GM11168 (cell line): ENCODE measurements at regions not wholly inside any gene's neighbourhood (a gene's known extent, or its start where the extent isn't known, plus 50 kb on each side); places are given as distances from the start of the nearest gene placed in this dataset.

ENCODE experiments used
- in situ Hi-C: fragments of 300-500 bp; cut with MboI; formaldehyde crosslinking; loops from one replicate; pipeline ENCODE4 v1.12.0; 2022; ENCODE audit warnings: low sequenced_read_pairs; ENCODE audit not compliant: unreplicated experiment

DNA sequence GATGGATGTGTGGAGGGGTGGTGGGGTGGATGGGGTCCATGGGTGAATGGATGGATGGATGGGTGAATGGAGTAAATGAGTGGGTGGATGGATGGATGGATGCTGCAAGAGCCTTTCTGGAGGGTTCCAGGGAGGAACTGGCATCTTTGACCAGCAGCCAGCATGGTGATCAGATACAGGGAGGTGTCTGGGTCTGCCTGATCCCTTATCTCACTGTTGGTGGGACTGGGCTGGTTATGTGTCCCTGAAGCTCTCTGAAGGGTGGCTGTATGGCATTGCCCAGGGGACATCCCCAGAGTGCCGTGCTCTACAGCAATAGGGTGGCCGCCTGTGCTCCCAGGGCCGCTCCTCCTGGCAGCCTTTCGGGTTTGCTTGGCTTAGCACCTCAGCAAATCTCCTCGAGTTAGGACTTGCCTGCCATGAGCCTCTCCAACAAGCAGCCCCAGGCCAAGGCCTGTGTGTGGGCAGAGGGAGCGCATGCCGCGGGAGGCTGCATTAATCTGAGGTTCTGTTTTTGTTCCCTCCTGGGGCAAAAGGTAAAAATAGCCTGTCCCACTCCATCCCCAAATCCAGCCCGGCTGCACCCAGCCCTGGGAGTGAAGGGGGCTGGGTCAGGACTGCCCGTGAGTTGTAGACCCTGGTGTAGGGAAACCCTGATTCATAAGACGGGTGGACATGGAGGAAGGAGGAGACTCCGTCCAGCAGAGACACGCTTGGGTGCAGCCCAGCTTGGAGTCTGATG lies 165.4 kb downstream of the SEC14L1 start:
- in situ Hi-C loops = no loop called here

DNA sequence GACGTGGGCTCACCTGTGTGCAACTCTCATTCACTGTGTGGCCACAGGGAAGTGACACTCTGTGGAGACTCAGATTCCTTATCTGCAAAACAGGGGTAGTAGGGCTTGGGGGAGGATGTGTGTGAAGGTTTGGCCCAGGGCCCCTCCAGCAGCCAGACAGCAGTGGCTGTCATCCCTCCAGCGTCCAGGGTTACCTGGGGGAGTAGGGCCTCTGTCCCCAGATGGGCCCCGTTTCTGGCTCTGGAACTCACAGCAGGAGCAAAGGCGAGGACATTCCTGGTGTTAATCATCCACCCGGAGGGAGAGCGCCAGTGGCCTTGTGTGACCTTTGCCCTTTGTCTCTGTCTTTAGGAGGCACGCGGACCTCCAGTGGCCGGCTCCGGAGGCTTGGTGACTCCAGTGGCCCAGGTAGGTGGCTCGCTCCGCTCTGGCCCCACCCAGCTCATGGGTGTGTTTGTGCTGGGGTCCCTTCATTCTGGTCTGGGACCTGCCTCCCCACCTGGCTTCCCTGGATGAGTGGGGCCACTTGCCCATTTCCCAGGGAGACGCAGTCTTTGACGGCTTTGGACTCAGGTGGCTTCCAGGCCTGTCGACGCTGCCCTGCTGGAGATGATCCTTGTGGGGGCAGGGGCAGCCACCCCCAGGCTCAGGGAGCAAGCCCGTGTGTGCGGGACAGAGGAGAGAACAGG lies 166.2 kb downstream of the SEC14L1 start:
- in situ Hi-C loops = no loop called here

DNA sequence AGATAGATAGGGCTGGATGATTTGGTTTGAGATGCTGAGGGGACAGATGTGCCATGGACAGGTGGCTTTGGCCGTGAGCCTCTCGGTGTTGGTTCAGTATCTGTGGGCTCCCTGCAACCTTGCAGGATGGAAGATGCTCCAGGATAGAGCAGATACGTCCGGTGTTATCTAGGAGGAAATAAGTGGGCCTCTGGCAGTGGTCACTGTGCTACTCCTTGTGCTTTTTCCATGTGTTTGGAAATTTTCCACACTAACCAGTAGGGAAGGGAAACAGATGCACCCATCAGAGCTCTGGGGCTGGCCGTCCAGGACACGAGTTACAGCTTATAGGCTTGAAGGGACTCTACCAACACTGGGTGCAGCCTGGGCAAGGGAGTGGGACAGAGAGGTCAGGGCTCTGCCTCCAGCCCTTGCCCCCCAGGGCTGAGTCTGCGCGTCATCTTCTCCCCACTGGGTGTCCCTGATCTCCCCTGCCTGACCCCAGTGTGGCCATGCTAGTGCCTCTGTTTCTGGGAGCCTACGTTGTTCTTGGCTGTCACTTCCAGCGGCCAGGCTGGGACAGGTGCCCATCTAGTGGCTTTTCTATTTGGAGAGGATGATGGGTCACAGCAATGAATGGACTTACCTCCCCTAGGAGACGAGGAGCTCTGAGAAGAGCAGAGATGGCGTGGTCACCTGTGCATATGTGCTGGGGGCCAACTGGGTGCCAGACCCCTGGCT lies 166.9 kb downstream of the SEC14L1 start:
- in situ Hi-C loops = no loop called here

DNA sequence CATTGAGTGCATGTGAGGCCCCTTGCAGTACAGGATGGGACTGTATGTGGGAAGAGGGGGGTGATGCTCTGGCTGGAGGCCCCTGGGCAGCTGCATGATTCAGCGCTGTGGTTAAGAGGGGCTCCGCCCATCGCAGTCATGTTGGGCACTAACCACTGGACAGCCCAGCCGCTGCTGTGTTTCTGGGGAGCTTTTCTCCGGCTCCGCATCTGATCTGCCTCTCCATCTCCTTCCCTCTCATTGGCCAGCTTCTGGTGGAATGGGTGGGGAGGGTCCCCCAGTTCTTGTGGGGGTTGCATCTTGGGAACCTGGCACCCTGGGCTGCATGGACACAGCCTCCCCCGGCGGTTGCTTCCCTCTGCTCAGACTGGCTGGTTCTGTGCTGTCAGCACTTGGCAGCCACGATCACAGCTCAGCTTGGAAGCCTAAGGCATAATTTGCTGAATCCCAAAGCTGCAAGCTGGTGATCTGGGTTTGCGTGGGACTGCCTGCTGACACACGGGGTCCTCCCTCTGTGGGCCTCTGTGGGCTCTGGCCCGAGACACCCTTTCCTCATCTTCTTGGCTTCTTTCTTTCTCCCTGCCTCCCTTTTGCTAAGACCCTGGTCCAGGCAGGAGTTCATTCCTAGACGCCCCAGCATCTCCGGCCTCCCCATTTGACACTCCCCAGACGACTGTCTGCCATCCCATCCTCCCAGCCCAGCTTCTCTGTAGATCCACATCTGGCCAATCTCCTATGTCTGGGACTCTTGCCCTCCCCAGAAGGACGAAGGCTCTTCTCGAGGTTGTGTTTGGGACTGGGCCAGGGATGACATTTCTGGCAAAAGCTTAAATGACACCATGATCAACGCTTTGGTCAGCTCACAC lies 168.3 kb downstream of the SEC14L1 start:
- in situ Hi-C loops = no loop called here

DNA sequence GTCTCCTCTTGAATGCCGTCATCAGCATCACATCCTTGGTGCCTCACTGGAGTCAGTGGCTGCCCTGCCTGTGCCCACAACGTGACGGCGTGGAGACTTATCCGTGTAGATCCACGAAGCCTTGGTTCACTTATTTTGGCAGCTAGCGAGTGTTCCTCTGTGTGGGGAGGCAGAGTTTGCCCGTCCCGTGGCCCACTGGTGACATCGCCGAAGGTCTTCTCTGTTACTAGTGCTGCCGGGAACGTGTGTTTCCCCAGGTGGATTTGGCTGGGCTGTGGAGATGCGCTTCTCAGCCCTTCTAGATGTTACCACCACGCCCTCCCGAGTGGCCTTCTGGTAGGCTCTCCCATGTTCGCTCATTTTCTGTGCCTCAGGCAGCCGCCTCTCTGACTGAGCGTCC lies 169.6 kb downstream of the SEC14L1 start:
- in situ Hi-C loops = no loop called here

DNA sequence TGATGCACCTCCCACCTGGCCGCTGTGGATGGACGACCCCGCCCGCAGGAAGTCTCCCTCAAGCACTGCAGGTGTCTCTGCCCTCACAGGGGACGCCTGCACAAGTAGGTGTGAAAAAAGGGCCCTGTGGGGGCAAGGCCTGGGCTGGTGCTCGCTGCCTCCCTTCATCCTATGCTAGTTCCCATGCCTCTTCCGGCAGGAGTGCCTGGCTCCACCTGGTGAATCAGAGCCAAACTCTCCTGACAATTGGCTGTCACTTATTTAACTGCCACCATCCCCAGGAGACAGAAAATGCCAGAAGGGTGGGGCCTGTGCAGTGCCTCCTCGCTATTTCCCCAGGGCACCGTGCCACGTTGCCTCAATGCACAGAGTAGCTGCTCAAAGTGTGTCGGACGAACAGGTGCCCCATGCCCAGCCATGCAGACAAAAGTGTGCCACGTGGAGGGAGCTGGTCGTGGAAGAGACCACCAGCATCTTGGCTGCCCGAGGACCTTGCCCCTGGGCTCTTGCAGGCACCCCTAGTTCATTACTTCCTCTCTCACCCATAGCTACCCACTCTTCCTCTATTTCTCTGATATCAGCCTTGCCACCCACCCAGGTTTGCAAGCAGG lies 170.7 kb downstream of the SEC14L1 start:
- in situ Hi-C loops = no loop called here

DNA sequence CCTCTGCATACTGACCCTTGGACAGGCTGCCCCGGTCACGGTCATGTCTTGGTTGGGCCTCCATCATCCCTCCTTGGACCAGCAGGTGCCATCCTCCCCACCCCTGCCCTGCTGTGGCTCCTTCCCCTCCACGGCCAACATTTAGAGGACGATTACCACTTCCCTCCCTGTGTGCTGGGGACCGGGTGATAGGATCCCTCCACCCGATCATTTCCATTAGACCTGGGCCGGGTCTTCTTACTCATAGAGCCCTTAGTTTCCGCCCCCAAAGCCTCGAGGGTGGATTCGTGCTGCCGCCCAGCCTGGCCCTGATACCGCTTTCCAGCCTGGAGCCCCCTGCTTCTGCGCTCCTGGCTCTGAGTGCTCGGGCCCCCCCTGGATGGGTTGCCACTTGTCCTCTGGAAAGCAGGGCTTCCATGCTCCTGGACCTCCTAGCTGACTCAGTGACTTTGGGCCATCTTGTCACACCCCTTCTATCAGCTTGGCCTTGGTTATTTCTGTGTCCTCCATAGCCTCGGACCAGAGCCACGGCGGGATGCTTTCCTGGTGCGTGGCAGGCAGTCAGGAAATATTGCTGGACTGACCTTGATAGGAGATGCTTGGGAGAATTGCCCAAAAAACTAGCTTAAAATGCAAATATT lies 171.4 kb downstream of the SEC14L1 start:
- in situ Hi-C loops = no loop called here

DNA sequence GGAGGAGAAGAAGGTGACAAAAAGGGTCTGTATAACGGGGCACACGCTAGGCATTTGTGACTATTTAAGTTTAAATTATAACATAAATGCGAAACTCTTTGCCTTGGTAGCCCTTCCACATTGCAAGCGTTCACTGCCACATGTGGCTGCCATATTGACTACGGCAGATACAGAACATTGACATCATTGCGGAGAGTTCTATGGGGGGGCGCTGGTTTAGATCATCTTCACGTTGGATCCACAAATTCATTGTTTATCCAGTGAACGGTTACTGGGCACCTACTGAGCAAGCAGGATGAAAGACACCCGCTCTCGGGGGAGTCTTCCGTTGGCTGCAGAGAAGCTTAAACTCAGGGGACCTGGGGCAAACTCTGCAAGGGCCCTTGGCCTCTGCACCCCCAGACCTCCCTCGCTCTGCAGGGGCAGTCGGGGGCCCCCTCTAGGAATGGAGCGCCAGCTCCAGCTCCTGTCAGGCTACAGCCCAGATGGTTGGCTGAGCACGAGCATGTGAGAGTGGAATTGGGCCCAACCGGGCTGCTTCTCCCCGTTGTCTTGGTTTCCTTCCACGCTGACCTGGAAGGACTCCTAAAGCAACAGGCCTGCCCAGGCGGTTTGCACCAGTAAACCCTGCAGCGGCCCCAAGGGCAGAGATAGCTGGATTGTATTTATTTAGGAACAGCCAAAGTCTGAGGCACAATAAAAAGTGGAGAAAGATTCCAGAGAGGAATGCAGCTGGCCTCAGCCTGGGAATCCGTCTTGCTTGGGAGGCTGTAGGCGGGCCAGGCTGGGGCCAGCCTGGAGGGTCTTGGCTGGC lies 172.2 kb downstream of the SEC14L1 start:
- in situ Hi-C loops = no loop called here

DNA sequence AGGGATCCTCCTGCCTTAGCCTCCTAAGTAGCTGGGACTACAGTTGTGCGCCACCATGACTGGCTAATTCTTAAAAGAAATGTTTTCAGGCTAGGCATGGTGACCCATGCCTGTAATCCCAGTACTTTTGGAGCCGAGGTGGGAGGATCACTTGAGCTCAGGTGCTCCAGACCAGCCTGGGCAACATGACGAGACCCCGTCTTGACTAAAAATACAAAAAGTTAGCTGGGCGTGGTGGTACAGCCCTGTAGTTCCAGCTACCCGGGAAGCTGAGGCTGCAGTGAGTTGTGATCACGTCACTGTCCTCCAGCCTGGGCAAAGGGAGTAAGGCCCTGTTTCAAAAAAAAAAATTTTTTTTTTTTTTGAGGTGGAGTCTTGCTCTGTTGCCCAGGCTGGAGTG lies 173.1 kb downstream of the SEC14L1 start:
- in situ Hi-C loops = no loop called here

DNA sequence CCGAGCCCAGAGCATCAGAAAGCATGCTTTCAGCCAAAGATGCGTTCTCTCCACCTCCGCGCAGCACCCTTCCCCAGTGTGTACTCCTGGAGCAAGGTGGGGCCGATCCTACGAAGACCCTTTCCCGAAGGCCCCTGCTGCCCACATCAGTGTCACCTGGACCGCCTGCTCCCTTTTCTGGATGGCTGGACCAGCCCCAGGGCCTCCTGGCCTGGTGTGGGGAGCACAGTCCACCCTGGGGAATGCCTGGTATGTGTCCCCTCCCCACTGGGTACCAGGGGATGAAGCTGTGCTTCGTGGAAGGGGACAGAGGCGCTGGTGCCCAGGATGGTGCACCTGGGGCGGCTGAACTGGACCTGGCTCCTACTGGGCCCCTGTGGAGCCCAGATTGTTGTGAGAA lies 173.8 kb downstream of the SEC14L1 start:
- in situ Hi-C loops = no loop called here

DNA sequence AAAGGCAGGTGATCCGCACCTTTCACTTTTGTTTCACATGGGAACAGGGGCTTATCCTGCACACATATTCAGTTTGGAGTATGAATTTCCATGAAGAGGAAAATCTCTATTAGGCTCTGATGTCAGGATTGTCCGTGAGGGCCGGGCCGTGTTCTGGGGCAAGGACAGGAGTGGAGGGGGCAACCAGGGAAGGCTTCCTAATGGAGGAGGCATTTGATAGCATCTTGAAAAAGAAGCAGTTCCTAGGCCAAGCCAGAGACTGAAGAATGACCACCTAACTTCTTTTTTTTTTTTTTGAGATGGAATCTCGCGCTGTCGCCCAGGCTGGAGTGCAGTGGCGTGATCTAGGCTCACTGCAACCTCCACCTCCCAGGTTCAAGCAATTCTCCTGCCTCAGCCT lies 174.2 kb downstream of the SEC14L1 start:
- in situ Hi-C loops = no loop called here

DNA sequence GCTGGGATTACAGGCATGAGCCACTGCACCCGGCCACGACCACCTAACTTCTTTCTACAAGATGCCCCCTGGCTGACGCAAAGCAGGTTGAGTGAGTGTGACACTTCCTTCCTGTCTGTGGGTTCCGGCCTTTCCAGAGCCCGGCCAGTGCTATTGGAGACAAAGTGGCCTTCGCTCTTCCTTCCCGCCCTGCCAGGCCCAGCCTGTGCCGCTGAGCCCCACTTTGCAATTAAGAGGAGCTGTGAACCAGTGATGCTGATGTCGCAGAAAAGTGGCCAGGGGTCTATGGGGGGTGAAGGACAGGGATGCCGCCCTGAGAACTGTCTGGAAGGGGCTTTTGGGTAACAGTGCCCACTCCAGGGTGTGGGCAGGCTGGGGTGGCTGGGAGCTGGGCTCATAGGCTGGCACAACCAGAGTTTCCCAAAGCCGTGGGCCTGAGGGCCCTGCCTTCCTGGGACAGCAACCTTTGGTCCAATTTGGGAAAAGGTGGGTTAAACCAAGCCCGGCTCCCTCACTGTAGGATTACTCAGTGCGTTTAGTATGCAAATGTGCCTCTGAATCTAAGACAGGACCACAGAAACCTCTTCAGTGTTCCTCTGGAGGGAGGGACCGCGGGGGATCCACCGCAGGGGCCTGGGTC lies 174.9 kb downstream of the SEC14L1 start:
- in situ Hi-C loops = no loop called here

DNA sequence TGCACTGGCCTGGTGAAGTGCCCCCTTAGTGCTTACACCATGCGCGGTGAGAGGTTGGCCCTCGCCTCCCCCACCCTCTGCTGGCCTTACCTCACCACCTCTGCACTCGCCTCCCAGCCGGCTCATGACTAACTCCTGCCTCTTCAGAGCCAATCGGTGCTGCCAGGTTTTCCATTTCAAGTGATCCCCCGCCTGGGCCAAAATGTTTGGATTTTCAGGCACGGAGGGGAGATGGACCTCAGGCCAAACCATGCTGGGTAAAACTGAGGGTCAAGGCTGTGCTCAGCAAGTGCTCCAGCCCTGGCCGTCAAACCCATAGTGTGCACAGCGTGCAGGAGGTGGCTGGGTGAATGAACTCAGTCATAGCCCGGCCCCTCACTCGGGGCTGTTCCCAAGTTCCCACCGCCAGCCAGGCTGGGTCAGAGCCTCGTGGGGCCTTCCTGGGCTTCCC lies 175.4 kb downstream of the SEC14L1 start:
- in situ Hi-C loops = no loop called here

DNA sequence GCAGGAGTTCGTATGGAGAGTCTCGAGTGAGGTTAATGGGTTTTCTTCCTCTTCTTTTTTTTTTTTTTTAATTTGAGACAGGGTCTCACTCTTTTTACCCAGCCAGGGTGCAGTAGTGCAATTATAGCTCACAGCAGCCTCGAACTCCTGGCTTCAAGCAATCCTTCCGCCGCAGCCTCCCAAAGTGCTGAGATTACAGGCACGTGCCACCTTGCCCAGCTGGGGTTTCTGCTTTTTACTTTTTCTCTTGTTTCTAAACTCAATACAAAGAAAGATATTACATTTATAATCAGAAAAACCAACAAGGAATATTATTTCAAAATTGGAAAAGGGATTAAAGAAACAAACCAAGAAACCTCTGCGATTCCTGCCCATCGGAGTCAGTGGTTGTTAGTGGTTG lies 175.9 kb downstream of the SEC14L1 start:
- in situ Hi-C loops = no loop called here

DNA sequence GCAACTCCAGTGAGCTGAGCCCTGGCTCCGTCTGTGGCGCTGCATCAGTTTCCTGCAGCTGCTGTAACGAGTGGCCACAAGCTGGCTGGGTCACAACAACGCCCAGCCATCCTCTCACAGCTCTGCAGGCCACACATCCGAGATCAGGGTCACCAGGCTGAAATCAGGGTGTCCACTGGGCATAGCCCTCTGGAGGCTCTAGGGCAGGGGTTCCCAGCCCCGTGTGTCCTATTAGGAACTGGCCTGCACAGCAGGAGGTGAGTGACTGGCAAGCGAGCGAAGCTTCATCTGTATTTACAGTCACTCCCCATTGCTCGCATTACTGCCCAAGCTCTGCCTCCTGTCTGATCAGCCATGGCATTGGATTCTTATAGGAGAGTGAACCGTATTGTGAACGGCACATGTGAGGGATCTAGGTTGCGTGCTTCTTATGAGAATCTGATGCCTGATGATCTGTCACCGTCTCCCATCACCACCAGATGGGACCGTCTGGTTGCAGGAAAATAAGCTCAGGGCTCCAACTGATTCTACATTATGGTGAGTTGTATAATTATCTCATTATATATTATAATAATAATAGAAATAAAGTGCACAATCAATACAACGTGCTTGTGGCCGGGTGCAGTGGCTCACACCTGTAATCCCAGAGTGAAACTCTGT lies 176.5 kb downstream of the SEC14L1 start:
- in situ Hi-C loops = no loop called here

DNA sequence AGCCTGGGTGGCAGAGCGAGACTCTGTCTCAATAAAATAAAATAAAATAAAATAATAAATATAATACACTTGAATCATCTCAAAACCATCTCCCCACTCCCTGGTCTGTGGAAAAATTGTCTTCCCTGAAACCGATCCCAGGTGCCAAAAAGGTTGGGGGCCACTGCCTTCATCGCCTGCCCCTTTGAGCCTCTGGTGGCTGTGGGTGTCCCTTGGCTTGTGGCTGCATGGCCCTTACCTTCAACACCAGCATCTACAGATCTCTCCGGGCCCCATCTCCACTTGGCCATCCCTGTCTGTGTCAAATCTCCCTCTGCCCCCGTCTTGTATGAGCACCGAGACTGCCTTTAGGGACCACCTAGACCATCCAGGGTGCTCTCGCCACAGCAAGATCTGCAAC lies 177.3 kb downstream of the SEC14L1 start:
- in situ Hi-C loops = no loop called here

DNA sequence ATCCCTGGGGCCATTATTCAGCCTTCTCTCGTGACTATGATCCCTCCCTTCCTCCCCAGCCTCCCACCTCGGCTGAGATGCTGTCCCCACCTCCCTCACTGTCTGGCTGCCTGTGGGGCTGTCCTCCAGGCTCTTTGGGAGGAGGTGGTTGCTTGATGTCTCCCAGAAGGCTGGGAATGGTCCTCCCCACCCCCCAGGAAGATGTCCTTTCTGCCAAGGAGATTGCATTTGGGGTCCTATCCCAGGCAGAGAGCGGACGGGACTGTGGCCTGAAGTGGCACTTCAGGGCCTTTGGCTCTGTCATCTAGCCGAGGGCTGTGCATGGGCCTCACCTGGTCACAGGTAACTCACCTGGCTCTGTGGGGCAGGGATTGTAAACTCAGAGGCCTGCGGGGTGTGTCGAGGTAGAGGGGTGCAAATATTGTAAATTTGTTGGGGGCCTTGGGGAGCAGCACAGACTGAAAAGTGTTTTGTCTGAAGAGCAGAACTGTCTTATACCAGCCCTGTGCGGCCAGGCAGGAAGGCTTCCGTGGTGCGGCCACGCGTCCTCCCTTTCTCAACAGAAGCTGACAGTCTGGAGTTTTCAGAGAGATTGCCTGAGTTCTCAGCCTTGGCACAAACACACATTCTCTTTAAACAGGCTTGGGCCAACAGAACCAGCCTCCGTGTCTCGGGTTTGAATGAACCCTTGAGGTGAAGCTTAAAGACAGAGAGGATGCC lies 177.9 kb downstream of the SEC14L1 start:
- in situ Hi-C loops = no loop called here
